ENCODE measurements at regions not wholly inside any gene's neighbourhood (a gene's known extent, or its start where the extent isn't known, plus 50 kb on each side); places are given as distances from the start of the nearest gene placed in this dataset.

DNA sequence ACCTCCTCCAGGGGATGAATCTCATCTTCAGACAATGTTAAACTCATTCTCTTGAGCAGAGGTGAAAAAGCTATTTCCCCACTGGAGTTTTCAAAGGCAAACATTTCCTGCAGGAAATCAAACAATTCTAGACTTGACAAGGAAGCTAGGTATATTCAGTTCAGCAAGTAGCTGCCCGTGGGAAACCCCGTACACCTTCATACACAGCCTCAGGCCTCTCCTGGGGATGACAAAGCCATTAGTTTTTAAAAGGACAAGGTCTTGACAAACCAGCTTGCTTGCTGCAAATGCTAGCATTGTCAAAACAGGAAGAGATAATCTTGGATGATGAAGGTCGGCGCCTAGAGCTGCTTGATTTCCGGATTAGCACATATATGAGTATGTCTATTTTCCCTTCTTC lies 1630.8 kb upstream of the TENM4 start:
- ATAC-seq (no peak), DNase-seq (ENCODE audit: low spot score) (no peak)

- ATAC-seq (no peak), DNase-seq (ENCODE audit: low spot score) (no peak)
Observed at GRCh38 chr11:81070948-81071347, 1630.1 kb upstream of the TENM4 start.

- ATAC-seq (no peak), DNase-seq (ENCODE audit: low spot score) (no peak)
Observed at GRCh38 chr11:81059356-81059755, 1618.5 kb upstream of the TENM4 start.

DNA sequence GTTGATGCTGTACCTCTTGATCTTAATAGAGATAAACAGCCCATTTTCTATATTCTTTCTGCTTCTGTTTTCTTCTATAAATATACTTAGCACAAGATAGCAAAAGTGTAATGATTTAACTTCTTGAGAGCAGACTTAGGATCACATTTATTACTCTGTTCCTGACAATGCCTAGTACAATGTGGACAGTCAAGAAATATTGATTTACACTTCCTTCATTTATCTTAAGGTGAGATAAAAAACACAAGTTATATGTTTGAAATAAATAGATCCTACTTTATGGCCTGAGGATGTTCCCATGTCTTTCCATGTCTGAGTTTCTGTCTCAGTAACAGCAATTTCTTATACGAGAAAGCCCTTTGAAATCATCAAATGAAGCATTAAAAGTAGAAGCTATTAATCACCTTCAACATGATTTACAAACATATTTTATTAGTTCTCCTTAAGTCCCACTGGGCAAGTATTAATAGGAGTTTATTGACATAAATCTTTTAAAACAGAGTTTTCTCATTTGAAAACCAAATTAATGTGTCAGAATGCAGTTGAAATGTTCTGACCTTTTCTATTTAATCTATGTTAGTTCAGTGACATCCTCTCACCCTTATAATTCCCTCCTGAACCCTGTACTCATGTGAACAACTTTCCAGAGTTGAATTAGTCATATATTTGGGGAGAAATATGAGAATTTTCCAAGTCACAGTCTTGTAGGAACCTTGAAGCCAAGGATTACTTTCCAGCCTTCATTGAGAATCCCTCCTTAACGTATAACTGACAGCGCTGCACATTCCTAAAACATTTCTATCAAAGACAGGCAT lies 1611.7 kb upstream of the TENM4 start:
- DNase-seq (ENCODE audit: low spot score) = no peak
- no peak for ATAC-seq

DNA sequence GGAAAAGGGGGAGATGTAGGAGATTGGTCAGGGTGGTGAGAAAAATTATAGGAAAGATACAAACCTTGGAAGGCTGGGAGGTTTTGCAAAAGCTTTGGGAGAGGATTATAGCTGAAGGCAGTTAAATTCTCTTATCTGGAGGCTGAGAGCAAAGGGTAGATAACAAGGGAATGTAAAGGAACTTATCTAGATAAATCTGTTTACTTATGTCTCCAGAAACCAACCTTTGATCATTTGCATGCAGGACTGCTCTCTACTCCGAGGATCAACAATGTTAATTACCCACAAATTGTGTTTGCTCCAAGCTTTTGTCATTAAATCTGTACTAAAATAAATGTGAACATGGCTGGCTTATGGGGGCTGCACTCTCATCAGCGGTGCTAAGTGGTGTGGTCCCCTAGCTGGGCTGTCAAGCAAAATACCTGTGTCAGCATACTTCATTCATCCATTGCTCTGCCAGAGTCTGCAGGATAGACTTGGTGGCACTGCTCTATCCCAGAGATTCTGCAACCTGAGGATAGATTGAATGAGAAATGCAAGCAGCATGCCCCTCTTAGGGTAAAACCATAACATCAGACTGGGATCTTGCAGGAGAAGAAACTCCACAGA lies 1599.2 kb upstream of the TENM4 start:
- ATAC-seq = no peak
- DNase-seq (ENCODE audit: low spot score) = no peak

GRCh38 chr11:81036168-81036870 lies 1595.5 kb upstream of the TENM4 start:
- ATAC-seq = no peak
- no peak for DNase-seq (ENCODE audit: low spot score)

DNA sequence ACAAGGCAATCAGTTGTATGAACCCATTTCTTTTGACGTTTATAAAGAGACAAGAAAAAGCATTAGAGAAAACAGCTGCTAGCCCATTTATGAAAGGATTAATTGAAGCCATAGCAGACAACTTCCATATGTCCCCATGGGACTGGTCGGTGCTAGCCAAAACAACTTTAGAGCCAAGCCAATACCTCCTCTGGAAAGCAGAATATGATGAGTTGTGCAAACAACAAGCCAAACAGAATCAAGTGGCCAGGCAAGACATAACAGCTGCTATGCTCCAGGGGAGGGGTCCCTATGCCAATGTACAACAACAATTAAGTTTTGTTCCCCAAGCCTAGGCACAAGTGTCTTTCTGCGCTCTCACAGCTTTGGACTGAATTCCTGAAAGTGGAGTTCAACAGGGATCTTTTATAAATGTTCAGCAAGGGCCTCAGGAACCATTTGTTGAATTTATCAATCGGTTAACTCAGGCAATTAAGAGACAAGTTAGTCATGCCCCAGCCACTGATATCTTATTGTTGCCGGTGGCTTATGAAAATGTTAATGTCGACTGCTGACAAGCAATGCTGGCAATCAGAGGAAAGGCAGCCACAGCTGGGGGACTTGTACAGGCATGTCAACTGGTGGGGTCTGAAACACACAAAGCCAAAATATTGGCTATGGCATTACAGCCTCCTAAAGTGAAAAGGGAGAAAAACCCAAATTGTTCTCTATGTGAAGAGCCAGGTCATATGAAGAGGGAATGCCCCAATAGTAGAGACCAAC lies 1593.1 kb upstream of the TENM4 start:
- no peak for ATAC-seq
- DNase-seq (ENCODE audit: low spot score) = no peak

- DNase-seq (ENCODE audit: low spot score) = no peak
- no peak for ATAC-seq
Observed at GRCh38 chr11:81032906-81033305, 1592.1 kb upstream of the TENM4 start.

GRCh38 chr11:81030186-81030585 lies 1589.4 kb upstream of the TENM4 start:
- DNase-seq (ENCODE audit: low spot score) = no peak
- ATAC-seq = no peak

DNA sequence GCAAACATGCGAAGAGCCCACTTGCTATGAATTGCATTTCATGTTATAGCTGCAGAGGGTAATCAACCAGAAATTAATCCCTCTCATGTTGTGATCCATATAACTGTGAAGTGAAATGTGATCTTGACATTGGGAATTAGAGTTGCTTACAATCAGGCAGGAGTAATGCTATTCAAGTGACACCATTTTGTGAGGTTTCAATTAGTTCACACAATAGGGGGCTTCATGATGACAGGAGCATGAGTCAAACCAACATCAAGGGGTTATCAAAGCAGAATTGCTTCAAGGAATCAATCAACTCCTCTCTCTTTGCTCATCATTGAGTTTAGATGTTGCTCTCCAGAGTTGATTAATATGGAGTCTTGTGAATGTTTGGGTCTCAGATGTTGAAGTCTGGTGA lies 1585.2 kb upstream of the TENM4 start:
- ATAC-seq = no peak
- no peak for DNase-seq (ENCODE audit: low spot score)

GRCh38 chr11:81022057-81022456 lies 1581.2 kb upstream of the TENM4 start:
- DNase-seq (ENCODE audit: low spot score) = no peak
- ATAC-seq = no peak

GRCh38 chr11:81010631-81011030 lies 1569.8 kb upstream of the TENM4 start:
- no peak for ATAC-seq
- DNase-seq (ENCODE audit: low spot score) = no peak

- ATAC-seq (no peak), DNase-seq (ENCODE audit: low spot score) (no peak)
Observed at GRCh38 chr11:81007046-81007445, 1566.2 kb upstream of the TENM4 start.

DNA sequence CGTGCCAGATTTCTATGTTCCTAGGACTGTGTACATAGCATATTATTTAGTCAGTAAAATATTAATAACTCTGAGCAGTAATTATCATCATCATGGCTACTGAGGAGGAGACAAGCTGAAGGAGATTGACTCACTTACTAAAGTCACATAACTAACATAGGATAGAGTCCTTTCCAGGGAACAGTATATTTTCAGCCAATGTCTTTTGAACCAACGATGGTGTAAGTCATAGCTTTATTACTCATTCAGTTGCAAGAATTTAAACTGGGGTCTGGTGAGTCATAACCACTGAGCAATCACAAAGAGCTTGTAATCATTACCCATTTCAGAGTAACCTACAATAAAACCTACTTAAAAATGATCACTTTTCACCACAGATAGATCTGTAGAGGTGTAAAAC lies 1564.8 kb upstream of the TENM4 start:
- ATAC-seq (no peak), DNase-seq (ENCODE audit: low spot score) (no peak)

- no peak for DNase-seq (ENCODE audit: low spot score)
- no peak for ATAC-seq
Observed at GRCh38 chr11:81004576-81004975, 1563.7 kb upstream of the TENM4 start.

DNA sequence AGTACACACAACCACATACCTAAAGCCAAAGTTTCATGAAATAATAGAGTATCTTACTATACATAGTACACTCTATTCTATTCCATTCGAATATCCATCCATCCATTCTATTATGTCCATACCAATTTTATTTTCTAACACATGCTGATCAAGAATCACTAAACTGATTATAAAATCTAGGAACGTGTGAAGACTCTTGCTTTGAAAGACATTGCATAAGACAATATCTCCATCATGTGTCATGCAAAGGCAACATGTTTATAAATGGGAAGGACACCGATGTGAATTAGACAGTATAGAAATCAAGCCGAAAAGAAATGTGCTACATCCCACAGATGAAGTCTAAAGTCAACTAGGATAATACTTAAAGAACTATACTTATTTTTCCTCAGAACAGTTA lies 1561.5 kb upstream of the TENM4 start:
- no peak for ATAC-seq
- no peak for DNase-seq (ENCODE audit: low spot score)

- ATAC-seq (no peak), DNase-seq (ENCODE audit: low spot score) (no peak)
Observed at GRCh38 chr11:81000735-81001134, 1559.9 kb upstream of the TENM4 start.

GRCh38 chr11:81000334-81000733 lies 1559.5 kb upstream of the TENM4 start:
- DNase-seq (ENCODE audit: low spot score) (no peak), ATAC-seq (no peak)

DNA sequence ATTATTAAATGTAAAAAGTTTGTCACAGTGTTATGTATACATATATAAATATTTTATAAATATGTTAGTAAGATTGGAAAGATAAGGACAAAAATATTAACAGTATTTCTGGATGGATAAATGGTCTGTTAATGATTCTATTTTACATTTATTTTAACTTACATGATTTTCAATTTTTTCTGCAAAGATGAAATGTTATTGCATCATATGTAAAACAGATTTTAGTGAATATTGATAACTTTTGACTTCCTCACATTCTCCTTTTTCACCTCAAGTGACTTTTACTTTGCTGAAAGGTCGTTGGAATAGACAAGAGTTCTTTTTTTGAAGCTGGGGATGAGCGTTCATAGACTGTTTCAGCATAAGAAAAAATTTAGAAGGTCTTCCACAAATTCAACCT lies 1554.7 kb upstream of the TENM4 start:
- ATAC-seq (no peak), DNase-seq (ENCODE audit: low spot score) (no peak)

DNA sequence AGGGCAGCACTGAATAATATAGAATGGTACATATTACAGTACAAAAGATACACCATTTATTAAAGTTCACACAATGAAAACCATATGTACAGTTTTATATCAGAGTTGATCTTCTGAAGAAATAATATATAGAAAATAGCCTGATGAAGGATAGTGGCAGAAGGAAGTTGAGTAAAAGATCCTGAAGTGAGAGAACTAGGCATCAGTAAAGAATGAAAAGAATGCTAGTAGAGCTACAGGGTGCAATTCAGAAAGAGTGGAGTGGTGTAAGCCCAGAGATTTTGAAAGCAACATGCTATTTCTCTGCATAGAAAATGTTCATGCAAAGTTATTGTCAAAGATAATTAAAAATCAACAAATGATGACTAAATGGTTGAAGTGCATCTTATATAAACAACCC lies 1552.7 kb upstream of the TENM4 start:
- ATAC-seq = no peak
- DNase-seq (ENCODE audit: low spot score) = no peak

DNA sequence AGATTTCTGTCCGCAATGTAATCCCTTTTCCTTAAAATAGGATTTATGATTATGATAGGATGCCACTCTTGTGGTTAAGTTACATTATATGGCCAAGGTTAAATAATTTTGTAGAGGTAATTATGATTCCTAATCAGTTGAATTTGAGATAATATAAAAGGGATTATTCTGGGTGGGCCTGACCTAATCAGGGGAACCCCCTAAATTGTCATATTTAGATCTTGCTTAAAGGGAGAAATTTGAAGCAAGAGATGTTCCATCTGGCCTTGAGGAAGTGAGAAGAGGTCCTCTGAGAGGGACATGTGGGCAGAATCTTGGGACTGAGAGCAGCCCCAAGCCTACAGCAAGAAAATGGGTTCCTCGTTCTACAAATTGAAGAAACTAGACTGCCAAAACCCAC lies 1550.1 kb upstream of the TENM4 start:
- DNase-seq (ENCODE audit: low spot score) = no peak
- no peak for ATAC-seq

All from left lobe of liver (tissue), 2 donors.